Testis (tissue), 2 donors: ENCODE measurements at regions not wholly inside any gene's neighbourhood (a gene's known extent, or its start where the extent isn't known, plus 50 kb on each side); places are given as distances from the start of the nearest gene placed in this dataset.

ENCODE experiments used
- CTCF ChIP-seq, 3 experiments: fragments of 450-650 bp in 2 of 3; fragments of 200-600 bp in 1 of 3; sonication (generic) in 1 of 3; IDR thresholded peaks; one replicate each; pipeline ENCODE4 v1.5.1; 2016 to 2019; ENCODE audit warnings: antibody characterized with exemption in 3 of 3, mild to moderate bottlenecking in 2 of 3, moderate library complexity in 1 of 3
- POLR2A ChIP-seq: fragments of 450-650 bp; IDR thresholded peaks from one replicate; pipeline ENCODE4 v1.6.1; 2017; ENCODE audit warnings: antibody characterized with exemption, mild to moderate bottlenecking, moderate library complexity

- no peak for TF ChIP-seq CTCF (IDR thresholded peaks at IDR 0.05)
- no peak for TF ChIP-seq POLR2A
Measured at GRCh38 chr9:117828466-117828865, 124.3 kb downstream of the TLR4 start.
